Ishikawa (cell line): ENCODE measurements at regions not wholly inside any gene's neighbourhood (a gene's known extent, or its start where the extent isn't known, plus 50 kb on each side); places are given as distances from the start of the nearest gene placed in this dataset.

ENCODE experiments used
- CEBPB ChIP-seq: IDR thresholded peaks from 2 replicates; pipeline ENCODE4 v1.6.1; 2012
- CREB1 ChIP-seq: IDR thresholded peaks from 2 replicates; pipeline ENCODE4 v1.6.1; 2012; ENCODE audit warnings: low read depth
- EGR1 ChIP-seq: IDR thresholded peaks from 2 replicates; pipeline ENCODE4 v1.6.1; 2012
- EP300 ChIP-seq: IDR thresholded peaks from 2 replicates; pipeline ENCODE4 v1.6.1; 2012; ENCODE audit warnings: borderline replicate concordance
- FOXM1 ChIP-seq: IDR thresholded peaks from 2 replicates; pipeline ENCODE4 v1.6.1; 2012; ENCODE audit warnings: low read depth, borderline replicate concordance
- RAD21 ChIP-seq: IDR thresholded peaks from 2 replicates; pipeline ENCODE4 v1.6.1; 2012; ENCODE audit warnings: low read depth
- TEAD4 ChIP-seq: IDR thresholded peaks from 2 replicates; pipeline ENCODE4 v1.6.1; 2012
- YY1 ChIP-seq: IDR thresholded peaks from 2 replicates; pipeline ENCODE4 v1.6.1; 2012; ENCODE audit warnings: low read depth
- TF ChIP-seq, protein P1 (sequence below): IDR thresholded peaks from 2 replicates; pipeline ENCODE4 v1.6.1; 2012
- TF ChIP-seq, protein P2 (sequence below): IDR thresholded peaks from 2 replicates; pipeline ENCODE4 v1.6.1; 2012; ENCODE audit warnings: low read depth, mild to moderate bottlenecking

DNA sequence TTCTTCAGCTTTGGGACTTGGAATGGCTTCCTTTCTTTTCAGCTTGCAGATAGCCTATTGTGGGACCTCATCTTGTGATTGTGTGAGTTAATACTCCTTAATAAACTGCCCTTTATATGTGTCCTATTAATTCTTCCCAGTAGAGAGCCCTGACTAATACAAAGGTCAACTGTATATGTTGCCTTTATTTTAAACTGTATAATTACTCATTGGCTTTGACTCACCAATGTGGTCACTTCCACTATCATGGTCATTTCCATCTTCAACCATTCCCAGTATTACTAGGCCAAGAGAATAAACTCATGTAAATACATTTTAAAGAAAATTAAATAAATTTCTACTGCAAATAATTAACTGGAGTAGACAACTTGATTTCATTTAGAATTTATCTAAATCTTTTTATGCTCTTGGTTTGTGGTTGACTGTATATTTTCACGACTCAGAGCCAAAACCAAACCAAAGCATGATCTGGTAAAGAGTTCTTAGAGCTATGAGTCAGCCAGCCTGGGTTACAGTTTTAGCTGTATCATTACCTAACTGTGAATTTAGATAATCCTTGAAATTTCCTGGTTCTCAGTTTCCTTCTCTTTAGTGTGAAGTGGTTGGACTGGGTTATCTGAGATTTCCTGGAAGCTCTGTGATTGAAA is 188.4 kb downstream of the PPP1R3A start:
- TF ChIP-seq, protein P1, sequence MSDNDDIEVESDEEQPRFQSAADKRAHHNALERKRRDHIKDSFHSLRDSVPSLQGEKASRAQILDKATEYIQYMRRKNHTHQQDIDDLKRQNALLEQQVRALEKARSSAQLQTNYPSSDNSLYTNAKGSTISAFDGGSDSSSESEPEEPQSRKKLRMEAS, result no peak
- no peak for TF ChIP-seq TEAD4
- TF ChIP-seq EGR1, result no peak
- no peak for TF ChIP-seq YY1
- no peak for TF ChIP-seq RAD21
- TF ChIP-seq CREB1, result no peak
- no peak for TF ChIP-seq FOXM1
- TF ChIP-seq, protein P2, sequence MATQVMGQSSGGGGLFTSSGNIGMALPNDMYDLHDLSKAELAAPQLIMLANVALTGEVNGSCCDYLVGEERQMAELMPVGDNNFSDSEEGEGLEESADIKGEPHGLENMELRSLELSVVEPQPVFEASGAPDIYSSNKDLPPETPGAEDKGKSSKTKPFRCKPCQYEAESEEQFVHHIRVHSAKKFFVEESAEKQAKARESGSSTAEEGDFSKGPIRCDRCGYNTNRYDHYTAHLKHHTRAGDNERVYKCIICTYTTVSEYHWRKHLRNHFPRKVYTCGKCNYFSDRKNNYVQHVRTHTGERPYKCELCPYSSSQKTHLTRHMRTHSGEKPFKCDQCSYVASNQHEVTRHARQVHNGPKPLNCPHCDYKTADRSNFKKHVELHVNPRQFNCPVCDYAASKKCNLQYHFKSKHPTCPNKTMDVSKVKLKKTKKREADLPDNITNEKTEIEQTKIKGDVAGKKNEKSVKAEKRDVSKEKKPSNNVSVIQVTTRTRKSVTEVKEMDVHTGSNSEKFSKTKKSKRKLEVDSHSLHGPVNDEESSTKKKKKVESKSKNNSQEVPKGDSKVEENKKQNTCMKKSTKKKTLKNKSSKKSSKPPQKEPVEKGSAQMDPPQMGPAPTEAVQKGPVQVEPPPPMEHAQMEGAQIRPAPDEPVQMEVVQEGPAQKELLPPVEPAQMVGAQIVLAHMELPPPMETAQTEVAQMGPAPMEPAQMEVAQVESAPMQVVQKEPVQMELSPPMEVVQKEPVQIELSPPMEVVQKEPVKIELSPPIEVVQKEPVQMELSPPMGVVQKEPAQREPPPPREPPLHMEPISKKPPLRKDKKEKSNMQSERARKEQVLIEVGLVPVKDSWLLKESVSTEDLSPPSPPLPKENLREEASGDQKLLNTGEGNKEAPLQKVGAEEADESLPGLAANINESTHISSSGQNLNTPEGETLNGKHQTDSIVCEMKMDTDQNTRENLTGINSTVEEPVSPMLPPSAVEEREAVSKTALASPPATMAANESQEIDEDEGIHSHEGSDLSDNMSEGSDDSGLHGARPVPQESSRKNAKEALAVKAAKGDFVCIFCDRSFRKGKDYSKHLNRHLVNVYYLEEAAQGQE, result no peak
- no peak for TF ChIP-seq EP300
- no peak for TF ChIP-seq CEBPB
